Mesenchymal stem cell (in vitro differentiated cells and primary cell): ENCODE measurements at regions not wholly inside any gene's neighbourhood (a gene's known extent, or its start where the extent isn't known, plus 50 kb on each side); places are given as distances from the start of the nearest gene placed in this dataset.

Source experiments
- DNase-seq: peaks from one replicate; pipeline ENCODE4 v3.0.0-alpha.2; 2013
- H2AFZ ChIP-seq: one replicate; pipeline ENCODE4 v1.6.1; 2013; ENCODE audit warnings: low read depth, mild to moderate bottlenecking, control low read depth, inconsistent platforms, low read length, moderate library complexity
- H2AK5ac ChIP-seq: 2 replicates; pipeline ENCODE4 v1.6.1; 2013; ENCODE audit warnings: low read length, moderate library complexity, mild to moderate bottlenecking, inconsistent platforms; ENCODE audit not compliant: severe bottlenecking
- H2BK120ac ChIP-seq: one replicate; pipeline ENCODE4 v1.6.1; 2013; ENCODE audit warnings: low read depth, mild to moderate bottlenecking, inconsistent platforms, low read length, moderate library complexity
- H2BK12ac ChIP-seq, 2 experiments: one replicate each; pipeline ENCODE4 v1.6.1; 2013; ENCODE audit warnings: inconsistent platforms in 2 of 2, low read length in 2 of 2, mild to moderate bottlenecking in 2 of 2, moderate library complexity in 2 of 2, control low read depth in 1 of 2
- H2BK15ac ChIP-seq: one replicate; pipeline ENCODE4 v1.6.1; 2013; ENCODE audit warnings: mild to moderate bottlenecking, low read depth, inconsistent platforms; ENCODE audit not compliant: poor library complexity, severe bottlenecking
- H2BK5ac ChIP-seq: 2 replicates; pipeline ENCODE4 v1.6.1; 2013; ENCODE audit warnings: low read depth, mild to moderate bottlenecking, low read length, control low read depth, inconsistent platforms; ENCODE audit not compliant: poor library complexity, severe bottlenecking
- H3K14ac ChIP-seq, 2 experiments: one replicate each; pipeline ENCODE4 v1.6.1; 2013; ENCODE audit warnings: inconsistent platforms in 2 of 2, low read length in 2 of 2, control low read depth in 1 of 2, mild to moderate bottlenecking in 1 of 2, moderate library complexity in 1 of 2
- H3K18ac ChIP-seq, 2 experiments: one replicate each; pipeline ENCODE4 v1.6.1; 2013; ENCODE audit warnings: inconsistent platforms in 2 of 2, low read length in 2 of 2, control low read depth in 1 of 2, low read depth in 1 of 2, mild to moderate bottlenecking in 1 of 2
- H3K23ac ChIP-seq, 2 experiments: one replicate each; pipeline ENCODE4 v1.6.1; 2013; ENCODE audit warnings: inconsistent platforms in 2 of 2, low read length in 2 of 2, mild to moderate bottlenecking in 2 of 2, moderate library complexity in 2 of 2, control low read depth in 1 of 2
- H3K27ac ChIP-seq: 2 replicates; pipeline ENCODE4 v1.5.1; 2013; ENCODE audit warnings: mild to moderate bottlenecking, moderate library complexity, low read length, control low read depth, inconsistent platforms; ENCODE audit not compliant: poor library complexity, severe bottlenecking
- H3K27me3 ChIP-seq, 2 experiments: 2 replicates each; pipeline versions ENCODE4 v1.6.1 to v1.7.0; 2013; ENCODE audit warnings: low read length in 2 of 2, mild to moderate bottlenecking in 2 of 2, moderate library complexity in 2 of 2, control low read depth in 1 of 2, inconsistent platforms in 1 of 2; ENCODE audit not compliant: control insufficient read depth in 1 of 2, insufficient read depth in 1 of 2
- H3K36me3 ChIP-seq, 2 experiments: 2 replicates each; pipeline versions ENCODE4 v1.6.1 to v1.7.0; 2013; ENCODE audit warnings: low read length in 2 of 2, control low read depth in 1 of 2, inconsistent platforms in 1 of 2, low read depth in 1 of 2, mild to moderate bottlenecking in 1 of 2; ENCODE audit not compliant: insufficient read depth in 2 of 2, control insufficient read depth in 1 of 2
- H3K4ac ChIP-seq, 2 experiments: one replicate each; pipeline ENCODE4 v1.6.1; 2013; ENCODE audit warnings: inconsistent platforms in 2 of 2, low read length in 2 of 2, mild to moderate bottlenecking in 2 of 2, moderate library complexity in 2 of 2, control low read depth in 1 of 2, low read depth in 1 of 2
- H3K4me1 ChIP-seq: 2 replicates; pipeline ENCODE4 v1.6.1; 2013; ENCODE audit warnings: low read depth, low read length, control low read depth; ENCODE audit not compliant: control insufficient read depth, insufficient read depth
- H3K4me2 ChIP-seq: 2 replicates; pipeline ENCODE4 v1.6.1; 2013; ENCODE audit warnings: low read length, mild to moderate bottlenecking, inconsistent platforms; ENCODE audit not compliant: poor library complexity, severe bottlenecking
- H3K4me3 ChIP-seq, 2 experiments: 2 replicates each; pipeline versions ENCODE4 v1.5.1 to v1.7.0; 2013; ENCODE audit warnings: low read length in 2 of 2, mild to moderate bottlenecking in 2 of 2, control low read depth in 1 of 2, low read depth in 1 of 2; ENCODE audit not compliant: insufficient read depth in 1 of 2
- H3K79me1 ChIP-seq: replicated peaks from 2 replicates; pipeline ENCODE4 v1.6.1; 2013; ENCODE audit warnings: mild to moderate bottlenecking, control low read depth, low read length, inconsistent platforms; ENCODE audit not compliant: poor library complexity, severe bottlenecking
- H3K9ac ChIP-seq: 2 replicates; pipeline ENCODE4 v1.7.0; 2013; ENCODE audit warnings: mild to moderate bottlenecking, low read length, moderate library complexity
- H3K9me3 ChIP-seq: 2 replicates; pipeline ENCODE4 v1.7.0; 2013; ENCODE audit warnings: mild to moderate bottlenecking, low read length; ENCODE audit not compliant: control insufficient read depth
- H4K8ac ChIP-seq: one replicate; pipeline ENCODE4 v1.6.1; 2013; ENCODE audit warnings: inconsistent platforms, mild to moderate bottlenecking, low read length, moderate library complexity
- H4K91ac ChIP-seq: one replicate; pipeline ENCODE4 v1.6.1; 2013; ENCODE audit warnings: mild to moderate bottlenecking, low read length, inconsistent platforms
- WGBS: methylation state at CpG from one replicate; pipeline ENCODE4 v1.1.7; 2013; ENCODE audit warnings: mixed read lengths; 5-methylcytosine and 5-hydroxymethylcytosine counted together

GRCh38 chr10:29896053-29896452 lies 163.3 kb downstream of the JCAD start:
- Histone ChIP-seq H3K18ac (no peak overlapping the region), H2AFZ (no peak overlapping the region), H3K4me1 (peaks cover 1% of the 10 kb centered on the region), H2BK5ac (no peak overlapping the region), H2AK5ac (no peak overlapping the region), H3K79me1 (no peaks in the 10 kb centered on the region), H3K9me3 (peaks cover 5% of the 10 kb centered on the region), H3K23ac (no peak overlapping the region), H3K14ac (no peak overlapping the region), H4K91ac (no peak overlapping the region), H4K8ac (peak overlapping the region; percentile 66), H3K36me3 (no peaks in the 10 kb centered on the region), H3K27me3 (peaks cover 0 to 13% of the 10 kb centered on the region in 2 experiments), H3K4me3 (peak overlapping the region in 1 of 2 experiments; percentile 25), H3K4ac (peak overlapping the region in 1 of 2 experiments; percentile 58), H3K27ac (peak overlapping the region; percentile 59), H3K4me2 (no peak overlapping the region), H2BK12ac (peak overlapping the region in 1 of 2 experiments; percentile 92), H3K9ac (peak overlapping the region; percentile 75), H2BK15ac (no peak overlapping the region), H2BK120ac (no peak overlapping the region)
- peak; percentile 38 for DNase-seq
- 18% methylated on average over 2 of the region's 2 CpGs for WGBS

- peaks cover 5% of the 10 kb centered on the region for H3K9me3 ChIP-seq
- H2BK12ac ChIP-seq, result no peak overlapping the region
- H4K8ac ChIP-seq, result peak overlapping the region; percentile 84
- H3K14ac ChIP-seq, result no peak overlapping the region
- H3K4ac ChIP-seq, result peak overlapping the region in 1 of 2 experiments; percentile 86
- H4K91ac ChIP-seq, result peak overlapping the region; percentile 22
- no peak overlapping the region for H2AFZ ChIP-seq
- 8% methylated on average over 6 of the region's 6 CpGs for WGBS
- H2BK120ac ChIP-seq, result no peak overlapping the region
- peak overlapping the region; percentile 39 for H3K4me2 ChIP-seq
- H3K4me1 ChIP-seq, result peaks cover 1% of the 10 kb centered on the region
- peak overlapping the region; percentile 75 for H3K9ac ChIP-seq
- no peak overlapping the region for H2BK15ac ChIP-seq
- peak; percentile 87 for DNase-seq
- H2AK5ac ChIP-seq, result no peak overlapping the region
- no peak overlapping the region for H3K23ac ChIP-seq
- peaks cover 0 to 7% of the 10 kb centered on the region in 2 experiments for H3K27me3 ChIP-seq
- no peak overlapping the region for H2BK5ac ChIP-seq
- H3K36me3 ChIP-seq, result no peaks in the 10 kb centered on the region
- H3K4me3 ChIP-seq, result peak overlapping the region in 1 of 2 experiments; percentile 25
- no peaks in the 10 kb centered on the region for H3K79me1 ChIP-seq
- H3K18ac ChIP-seq, result peak overlapping the region in 1 of 2 experiments; percentile 81
- peak overlapping the region; percentile 88 for H3K27ac ChIP-seq
Measured at GRCh38 chr10:29895456-29895855, 163.9 kb downstream of the JCAD start.

DNA sequence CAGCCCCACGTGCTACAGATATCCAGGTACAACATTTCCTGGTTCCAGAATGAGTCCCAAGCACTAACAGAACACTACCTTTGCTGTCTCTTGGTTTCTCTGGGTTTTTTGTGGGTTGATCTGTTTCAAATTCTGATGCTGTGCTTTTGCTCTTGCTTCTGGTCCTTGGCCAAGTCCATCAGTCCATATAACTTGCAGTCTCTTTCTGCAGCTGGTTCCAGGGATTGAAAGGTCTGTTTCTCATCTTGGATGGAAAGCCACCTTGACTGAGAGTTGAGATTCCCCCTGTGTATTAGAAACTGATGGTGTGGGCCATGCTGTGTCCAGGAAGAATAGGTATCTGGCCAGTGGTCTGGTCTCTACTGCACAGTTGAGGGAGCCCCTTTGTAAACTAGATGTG lies 171.1 kb downstream of the JCAD start:
- Histone ChIP-seq H3K23ac (no peak overlapping the region), H4K91ac (no peak overlapping the region), H2BK120ac (no peak overlapping the region), H3K27ac (no peak overlapping the region), H4K8ac (no peak overlapping the region), H3K14ac (no peak overlapping the region), H3K4me2 (no peak overlapping the region), H2BK5ac (no peak overlapping the region), H3K4me3 (no peak overlapping the region), H3K36me3 (no peaks in the 10 kb centered on the region), H3K4me1 (no peaks in the 10 kb centered on the region), H3K4ac (no peak overlapping the region), H3K9ac (no peak overlapping the region), H3K79me1 (no peaks in the 10 kb centered on the region), H2AK5ac (no peak overlapping the region), H3K9me3 (no peaks in the 10 kb centered on the region), H2BK12ac (no peak overlapping the region), H2AFZ (no peak overlapping the region), H3K18ac (no peak overlapping the region), H3K27me3 (peaks cover 0 to 36% of the 10 kb centered on the region in 2 experiments), H2BK15ac (no peak overlapping the region)
- no peak for DNase-seq
- WGBS, result no CpG with 5 or more reads among the region's 1 CpG

DNA sequence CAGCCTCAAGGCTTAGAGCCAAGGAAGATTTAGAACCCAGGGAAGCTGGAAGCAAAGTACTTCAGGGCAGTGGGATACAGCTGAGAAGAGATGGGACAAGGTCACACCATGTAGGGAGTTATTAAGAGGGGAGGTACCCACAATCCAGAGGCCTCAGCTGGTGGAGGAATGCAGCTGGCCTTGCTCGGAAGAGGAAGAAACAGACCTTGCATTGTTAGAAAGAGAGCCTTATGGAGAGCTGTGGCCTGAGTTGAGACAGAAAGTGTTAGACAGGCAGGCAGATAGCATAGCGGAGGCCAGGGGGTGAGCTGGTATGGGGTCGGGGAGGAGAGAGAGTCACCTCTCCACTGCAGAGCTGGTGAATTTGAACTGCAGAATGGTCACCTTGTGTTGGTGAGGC lies 173.1 kb downstream of the JCAD start:
- H2AK5ac ChIP-seq, result no peak overlapping the region
- peak overlapping the region; percentile 62 for H4K91ac ChIP-seq
- 88% methylated on average over 3 of the region's 3 CpGs for WGBS
- DNase-seq, result no peak
- no peak overlapping the region for H3K18ac ChIP-seq
- no peak overlapping the region for H2BK5ac ChIP-seq
- no peak overlapping the region for H3K4me2 ChIP-seq
- no peak overlapping the region for H3K27ac ChIP-seq
- H3K36me3 ChIP-seq, result no peaks in the 10 kb centered on the region
- no peak overlapping the region for H3K4me3 ChIP-seq
- peak overlapping the region; percentile 42 for H4K8ac ChIP-seq
- H3K4ac ChIP-seq, result peak overlapping the region in 1 of 2 experiments; percentile 47
- no peaks in the 10 kb centered on the region for H3K9me3 ChIP-seq
- peaks cover 6% of the 10 kb centered on the region for H3K4me1 ChIP-seq
- H2BK120ac ChIP-seq, result no peak overlapping the region
- peaks cover 0 to 56% of the 10 kb centered on the region in 2 experiments for H3K27me3 ChIP-seq
- peak overlapping the region in 1 of 2 experiments; percentile 41 for H2BK12ac ChIP-seq
- no peak overlapping the region for H3K14ac ChIP-seq
- H3K9ac ChIP-seq, result no peak overlapping the region
- H2BK15ac ChIP-seq, result no peak overlapping the region
- H3K79me1 ChIP-seq, result no peaks in the 10 kb centered on the region
- H3K23ac ChIP-seq, result no peak overlapping the region
- H2AFZ ChIP-seq, result no peak overlapping the region
